CD4-positive, alpha-beta T cell treated with Interleukin-10 for 1 hour (primary cell): ENCODE measurements at regions not wholly inside any gene's neighbourhood (a gene's known extent, or its start where the extent isn't known, plus 50 kb on each side); places are given as distances from the start of the nearest gene placed in this dataset.
A peak's percentile ranks its signal among the peaks of the same experiment; 100 is the strongest.
"Not testable (repeated sequence)": the region's sequence is repeated elsewhere in the genome, so short reads cannot be mapped to it uniquely, and the experiment has no call there.

ENCODE experiments used
- DNase-seq: peaks from one replicate; pipeline ENCODE4 v3.0.0-alpha.2; 2020

- DNase-seq: not testable (repeated sequence)
Measured at GRCh38 chr20:30164389-30164788, 1093.1 kb upstream of the DEFB115 start.

DNA sequence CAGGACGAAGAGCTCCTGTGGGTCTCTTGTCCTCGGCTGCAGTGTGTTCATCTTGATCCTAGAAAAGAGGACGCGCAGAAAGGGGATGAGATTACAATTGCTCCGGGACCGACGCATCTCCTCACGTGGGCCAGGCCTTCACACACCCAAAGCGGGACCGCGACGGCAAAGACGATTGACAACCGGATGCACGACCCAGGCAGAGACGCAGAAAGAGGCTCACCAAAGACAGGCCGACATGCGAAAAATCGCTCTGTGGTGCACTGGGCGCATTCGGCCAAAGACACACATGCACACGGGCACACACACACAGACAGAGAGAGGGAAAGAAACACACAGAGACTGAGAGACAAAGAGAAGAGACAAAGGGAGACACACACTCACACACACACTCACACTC, 1089.9 kb upstream of the DEFB115 start:
- no peak for DNase-seq

DNA sequence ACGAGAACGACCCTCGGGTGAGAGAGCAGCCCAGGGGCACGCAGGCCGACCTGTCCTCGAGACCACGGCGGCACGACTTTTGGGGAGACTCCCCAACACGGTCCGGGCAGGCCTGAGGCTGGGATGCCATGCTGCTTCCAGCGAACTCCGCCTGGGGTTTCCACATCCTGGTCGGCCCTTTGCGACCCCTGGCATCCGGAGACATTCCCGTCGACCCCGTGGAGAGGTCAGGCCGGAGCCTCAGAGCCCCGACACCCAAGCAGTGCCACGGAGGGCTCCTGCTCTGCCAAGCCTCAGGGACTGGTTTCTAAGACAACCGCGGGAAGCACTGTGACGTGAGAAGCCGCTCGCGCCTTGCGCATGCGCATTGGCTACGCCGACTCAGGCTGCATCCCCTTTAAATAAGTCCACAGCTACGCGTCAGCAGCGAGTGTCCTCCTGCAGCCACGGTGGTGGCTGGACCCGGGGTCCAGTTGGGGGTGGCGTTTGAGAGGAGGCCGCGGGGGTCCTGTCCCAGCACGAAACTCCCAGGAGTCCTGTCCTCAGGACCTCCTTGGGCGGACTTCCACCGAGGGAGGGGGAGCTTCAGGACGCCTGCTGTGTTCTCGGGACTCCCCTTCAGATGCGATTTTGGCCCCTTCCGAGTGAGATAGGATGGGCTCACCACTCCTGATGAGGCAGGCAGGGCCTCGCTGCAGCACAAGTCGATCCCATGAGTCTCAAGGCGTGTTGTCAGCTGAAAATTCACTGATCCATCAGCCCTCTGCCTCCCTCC, 1089.3 kb upstream of the DEFB115 start:
- DNase-seq: peak; percentile 58

- no peak for DNase-seq
Measured at GRCh38 chr20:30168800-30169138, 1088.7 kb upstream of the DEFB115 start.

DNA sequence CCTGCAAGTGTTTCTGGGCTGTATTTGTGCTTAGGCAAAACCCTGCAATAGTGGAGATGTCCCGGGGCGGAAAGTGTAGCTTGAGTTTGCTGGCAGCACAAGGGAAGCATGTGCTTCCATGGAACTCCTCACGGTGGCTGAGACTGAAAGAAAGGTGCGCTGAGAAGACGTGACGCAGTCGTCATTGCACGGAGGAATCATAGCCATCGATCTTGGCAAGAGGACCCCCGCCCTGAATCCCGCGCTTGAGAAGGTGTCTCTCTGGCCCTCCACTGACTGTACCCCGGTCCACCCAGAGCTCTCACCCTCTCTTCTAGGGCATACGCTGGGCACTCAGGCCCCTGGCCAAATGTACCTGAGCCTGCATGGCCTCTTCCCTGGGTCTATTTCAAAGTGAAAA, 1081.8 kb upstream of the DEFB115 start:
- no peak for DNase-seq

DNA sequence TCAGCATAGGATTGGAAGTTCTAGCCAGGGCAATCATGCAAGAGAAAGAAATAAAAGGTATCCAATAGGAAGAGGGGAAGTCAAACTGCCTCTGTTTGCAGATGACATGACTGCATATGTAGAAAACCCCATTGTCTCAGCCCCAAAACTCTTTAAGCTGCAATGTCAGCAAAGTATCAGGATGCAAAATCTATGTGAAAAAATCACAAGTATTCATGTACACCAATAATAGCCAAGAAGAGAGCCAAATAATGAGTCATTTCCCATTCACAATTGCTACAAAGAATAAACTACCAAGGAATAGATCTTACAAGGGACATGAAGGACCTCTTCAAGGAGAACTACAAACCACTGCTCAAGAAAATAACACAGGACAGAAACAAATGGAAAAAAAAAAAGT, 1074.3 kb upstream of the DEFB115 start:
- not testable (repeated sequence) for DNase-seq

- DNase-seq: not testable (repeated sequence)
Measured at GRCh38 chr20:30191785-30192184, 1065.7 kb upstream of the DEFB115 start.

GRCh38 chr20:30234477-30234876, 1023.0 kb upstream of the DEFB115 start:
- DNase-seq: not testable (repeated sequence)

DNA sequence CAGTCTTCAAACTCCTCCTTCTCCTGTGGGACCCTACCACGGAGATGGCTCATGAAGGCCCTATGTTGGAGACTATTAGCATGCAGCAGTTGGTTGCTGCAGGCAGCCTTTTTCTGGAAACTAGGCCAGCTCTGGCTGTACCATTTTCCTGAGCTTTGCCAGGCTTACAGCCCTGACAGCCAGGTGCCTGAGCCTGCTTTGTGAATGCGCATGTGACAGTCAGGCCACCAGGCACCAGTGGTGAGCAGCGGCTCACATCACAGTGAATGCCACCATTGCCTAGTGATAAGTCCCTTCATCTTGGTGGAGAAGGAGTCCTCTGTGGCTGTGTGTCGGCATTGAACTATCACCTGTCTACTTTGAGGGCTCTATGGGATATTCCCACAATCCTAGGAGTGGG, 982.4 kb upstream of the DEFB115 start:
- not testable (repeated sequence) for DNase-seq

- DNase-seq: no peak
Measured at GRCh38 chr20:30281584-30282197, 975.8 kb upstream of the DEFB115 start.

DNA sequence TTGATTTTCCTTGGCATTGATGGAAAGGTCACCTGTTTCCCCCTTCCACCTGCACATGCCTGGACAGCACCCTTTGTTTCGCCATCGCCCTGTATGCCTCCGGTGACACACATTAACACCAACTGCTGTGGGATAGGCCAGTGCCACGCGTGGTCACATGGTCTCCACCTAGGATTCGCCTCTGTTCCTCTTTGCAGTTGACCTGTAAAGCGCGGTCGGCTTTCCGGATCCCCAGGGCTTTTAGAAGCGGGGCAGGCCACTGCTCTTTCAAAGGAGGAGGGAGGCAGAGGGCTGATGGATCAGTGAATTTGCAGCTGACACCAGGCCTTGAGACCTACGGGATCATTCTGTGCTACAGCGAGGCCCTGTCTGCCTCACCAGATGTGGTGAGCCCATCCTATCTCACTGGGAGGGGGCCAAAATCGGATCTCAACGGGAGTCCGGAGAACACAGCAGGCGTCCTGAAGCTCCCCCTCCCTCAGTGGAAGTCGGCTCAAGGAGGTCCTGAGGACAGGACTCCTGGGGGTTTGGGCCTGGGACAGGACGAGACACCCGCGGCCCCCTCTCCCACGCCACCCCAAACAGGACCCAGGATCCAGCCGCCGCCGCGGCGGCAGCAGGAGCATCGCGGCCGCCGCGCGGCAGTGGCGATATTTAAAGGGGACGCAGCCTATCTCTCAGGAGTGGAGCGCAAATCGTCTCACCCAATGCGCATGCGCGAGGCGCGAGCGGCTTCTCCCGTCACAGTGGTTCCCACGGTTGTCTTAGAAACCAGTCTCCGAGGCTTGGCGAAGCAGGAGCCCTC, 973.8 kb upstream of the DEFB115 start:
- peak; percentile 86 for DNase-seq

GRCh38 chr20:30284281-30284905, 973.1 kb upstream of the DEFB115 start:
- no peak for DNase-seq

DNA sequence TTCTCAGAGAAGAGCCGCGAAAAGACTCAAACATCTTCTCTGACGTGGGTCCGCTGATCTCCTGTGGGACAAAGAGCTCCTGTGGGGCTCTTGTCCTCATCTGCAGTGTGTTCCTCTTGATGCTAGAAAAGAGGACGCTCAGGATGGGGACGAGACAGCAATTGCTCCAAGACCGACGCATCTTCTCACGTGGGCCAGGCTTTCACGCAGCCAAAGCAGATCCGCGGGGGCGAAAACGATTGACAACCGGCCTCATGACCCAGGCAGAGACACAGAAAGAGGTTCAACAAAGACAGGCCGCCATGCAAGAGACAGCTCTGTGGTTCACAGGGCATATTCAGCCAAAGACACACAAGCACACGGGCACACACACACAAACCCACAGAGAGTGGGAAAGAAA, 971.8 kb upstream of the DEFB115 start:
- DNase-seq: no peak

GRCh38 chr20:30286157-30286556, 971.3 kb upstream of the DEFB115 start:
- DNase-seq: no peak

DNA sequence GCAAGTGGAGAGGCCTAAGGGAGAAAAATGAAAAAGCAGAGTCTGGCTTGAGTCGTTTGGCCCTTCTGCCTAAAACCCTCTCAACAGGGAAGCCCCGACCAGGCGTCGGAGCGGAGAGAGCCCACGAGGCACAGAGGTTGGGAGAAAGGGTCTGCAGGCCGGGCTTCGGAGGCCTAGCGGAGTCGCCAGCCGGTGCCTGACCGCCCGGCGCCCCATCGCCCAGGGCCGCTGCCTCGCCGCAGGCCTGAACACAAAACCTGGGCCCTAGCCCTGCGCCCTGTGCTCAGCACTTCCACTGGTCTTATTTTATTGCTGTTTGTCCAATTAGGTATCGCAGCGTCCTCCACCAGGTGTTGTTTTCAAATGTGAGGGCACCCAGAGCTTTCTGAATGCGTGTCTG, 970.0 kb upstream of the DEFB115 start:
- DNase-seq: not testable (repeated sequence)

- DNase-seq: no peak
Measured at GRCh38 chr20:30288346-30288745, 969.1 kb upstream of the DEFB115 start.

GRCh38 chr20:30289049-30289448, 968.4 kb upstream of the DEFB115 start:
- DNase-seq: peak; percentile 28

GRCh38 chr20:30289711-30290141, 967.7 kb upstream of the DEFB115 start:
- DNase-seq: peak; percentile 30

GRCh38 chr20:30290361-30291063, 967.0 kb upstream of the DEFB115 start:
- DNase-seq: peak; percentile 43

GRCh38 chr20:30291064-30291379, 966.4 kb upstream of the DEFB115 start:
- not testable (repeated sequence) for DNase-seq

DNA sequence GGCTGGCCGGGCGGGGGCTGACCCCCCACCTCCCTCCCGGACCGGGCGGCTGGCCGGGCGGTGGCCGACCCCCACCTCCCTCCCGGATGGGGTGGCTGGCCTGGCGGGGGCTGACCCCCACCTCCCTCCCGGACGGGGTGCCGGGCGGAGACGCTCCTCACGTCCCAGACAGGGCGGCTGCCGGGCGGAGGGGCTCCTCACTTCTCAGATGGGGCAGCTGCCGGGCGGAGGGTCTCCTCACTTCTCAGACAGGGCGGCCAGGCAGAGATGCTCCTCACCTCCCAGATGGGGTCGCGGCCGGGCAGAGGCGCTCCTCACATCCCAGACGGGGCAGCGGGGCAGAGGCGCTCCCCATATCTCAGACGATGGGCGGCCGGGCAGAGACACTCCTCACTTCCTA, 965.8 kb upstream of the DEFB115 start:
- DNase-seq: not testable (repeated sequence)

GRCh38 chr20:30295396-30295795, 962.1 kb upstream of the DEFB115 start:
- not testable (repeated sequence) for DNase-seq

- DNase-seq: not testable (repeated sequence)
Measured at GRCh38 chr20:30295967-30296366, 961.5 kb upstream of the DEFB115 start.
